Stimulated activated CD4-positive, alpha-beta T cell treated with anti-CD3 and anti-CD28 coated beads, Interleukin-2, amount 100 ng/mL, for 24 hours (primary cell): ENCODE measurements at regions not wholly inside any gene's neighbourhood (a gene's known extent, or its start where the extent isn't known, plus 50 kb on each side); places are given as distances from the start of the nearest gene placed in this dataset.
A peak's percentile ranks its signal among the peaks of the same experiment; 100 is the strongest.
"Not testable (repeated sequence)": the region's sequence is repeated elsewhere in the genome, so short reads cannot be mapped to it uniquely, and the experiment has no call there.

Experiments used
- DNase-seq, 2 donors: peaks; one replicate each; pipeline ENCODE4 v3.0.0-alpha.2; 2020

DNA sequence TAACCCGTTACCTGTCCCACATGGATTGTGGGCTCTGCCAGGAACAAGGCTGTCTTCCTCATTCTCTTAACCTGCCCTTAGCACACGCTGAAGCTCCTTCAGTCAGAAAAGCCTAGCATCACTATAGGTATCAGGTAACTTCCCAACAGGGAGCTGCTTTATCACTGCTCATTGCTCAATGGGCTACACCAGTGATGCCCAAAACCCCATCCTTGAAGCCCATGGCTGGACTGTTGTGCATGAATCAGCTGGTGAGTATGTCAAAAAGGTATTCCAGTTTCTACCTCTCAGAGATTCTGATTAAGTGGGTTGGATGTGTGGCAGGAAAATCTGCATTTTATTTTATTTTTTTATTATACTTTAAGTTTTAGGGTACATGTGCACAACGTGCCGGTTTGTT, 362.2 kb downstream of the LRATD1 start:
- no peak for DNase-seq

- DNase-seq, result no peak
Observed at GRCh38 chr2:14996351-14997014, 364.0 kb downstream of the LRATD1 start.

GRCh38 chr2:14998546-14998945, 366.0 kb downstream of the LRATD1 start:
- no peak for DNase-seq

- DNase-seq, result no peak
Observed at GRCh38 chr2:14999114-14999661, 366.7 kb downstream of the LRATD1 start.

DNA sequence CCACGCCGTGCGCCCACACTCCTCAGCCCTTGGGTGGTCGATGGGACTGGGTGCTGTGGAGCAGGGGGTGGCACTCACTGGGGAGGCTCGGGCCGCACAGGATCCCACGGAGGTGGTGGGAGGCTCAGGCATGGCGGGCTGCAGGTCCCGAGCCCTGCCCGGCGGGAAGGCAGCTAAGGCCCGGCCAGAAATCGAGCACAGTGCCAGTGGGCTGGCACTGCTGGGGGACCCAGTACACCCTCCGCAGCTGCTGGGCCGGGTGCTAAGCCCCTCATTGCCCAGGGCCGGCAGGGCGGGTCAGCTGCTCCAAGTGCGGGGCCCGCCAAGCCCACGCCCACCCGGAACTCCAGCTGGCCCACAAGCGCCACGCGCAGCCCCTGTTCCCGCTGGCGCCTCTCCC, 370.0 kb downstream of the LRATD1 start:
- DNase-seq, result not testable (repeated sequence)

GRCh38 chr2:15006667-15007066, 374.1 kb downstream of the LRATD1 start:
- no peak for DNase-seq

- no peak for DNase-seq
Observed at GRCh38 chr2:15009681-15010080, 377.2 kb downstream of the LRATD1 start.

DNA sequence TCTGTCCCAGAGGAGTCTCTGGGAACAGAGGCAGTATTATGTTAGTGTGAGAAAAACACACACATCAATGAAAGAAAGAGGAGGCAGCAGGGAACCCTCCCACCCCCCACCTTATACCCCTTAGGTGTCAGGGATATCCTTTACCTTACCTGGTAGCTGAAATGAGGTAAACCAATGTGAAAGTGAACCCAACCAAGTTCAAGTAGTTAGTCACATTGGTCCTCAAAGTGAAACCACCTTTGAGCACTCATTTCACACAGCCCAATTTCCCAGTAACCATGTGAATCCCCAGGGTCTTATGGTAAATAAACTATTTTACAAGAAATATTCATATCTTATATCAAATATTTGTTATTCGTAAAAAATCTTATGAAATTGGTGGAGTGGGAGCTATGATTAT, 377.8 kb downstream of the LRATD1 start:
- DNase-seq, result no peak

DNA sequence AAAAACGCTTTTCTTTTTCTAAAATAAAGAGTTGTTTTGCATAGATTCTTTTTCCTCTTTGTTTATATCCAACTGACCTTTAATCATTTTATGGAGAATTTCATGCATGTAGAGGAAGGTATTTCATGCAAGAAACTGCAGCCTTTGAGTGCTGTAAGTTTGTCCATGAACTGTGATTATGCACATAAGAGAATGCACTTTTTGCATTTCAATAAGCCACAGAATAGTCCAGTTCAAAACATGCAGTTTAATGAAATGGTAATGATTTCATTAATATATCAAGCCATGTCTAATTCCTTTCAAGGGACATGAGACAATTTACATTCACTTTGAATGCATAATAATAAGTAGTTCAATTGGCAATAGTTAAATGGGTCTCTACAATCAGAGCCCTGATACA, 386.3 kb downstream of the LRATD1 start:
- DNase-seq, result no peak

GRCh38 chr2:15023221-15023620, 390.7 kb downstream of the LRATD1 start:
- no peak for DNase-seq

GRCh38 chr2:15028406-15028805, 395.9 kb downstream of the LRATD1 start:
- no peak for DNase-seq

- DNase-seq, result no peak
Observed at GRCh38 chr2:15031745-15032240, 399.3 kb downstream of the LRATD1 start.

DNA sequence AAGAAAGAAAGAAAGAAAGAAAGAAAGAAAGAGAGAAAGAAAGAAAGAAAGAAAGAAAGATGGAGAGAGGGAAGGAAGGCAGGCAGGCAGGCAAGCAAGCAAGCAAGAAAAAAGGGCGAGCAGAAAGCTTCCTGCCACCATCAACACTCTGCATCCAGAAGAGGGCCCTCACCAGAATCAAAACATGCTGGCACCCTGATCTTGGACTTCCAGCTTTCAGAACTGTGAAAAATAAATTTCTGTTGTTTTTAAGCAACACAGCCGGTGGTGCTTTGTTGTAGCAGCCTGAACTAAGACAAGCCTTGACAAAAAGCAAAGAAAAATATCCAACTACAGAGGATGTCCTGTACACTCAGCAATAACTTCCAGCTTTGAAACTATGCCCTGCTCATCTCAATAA, 401.7 kb downstream of the LRATD1 start:
- no peak for DNase-seq

GRCh38 chr2:15034860-15035259, 402.3 kb downstream of the LRATD1 start:
- no peak for DNase-seq

DNA sequence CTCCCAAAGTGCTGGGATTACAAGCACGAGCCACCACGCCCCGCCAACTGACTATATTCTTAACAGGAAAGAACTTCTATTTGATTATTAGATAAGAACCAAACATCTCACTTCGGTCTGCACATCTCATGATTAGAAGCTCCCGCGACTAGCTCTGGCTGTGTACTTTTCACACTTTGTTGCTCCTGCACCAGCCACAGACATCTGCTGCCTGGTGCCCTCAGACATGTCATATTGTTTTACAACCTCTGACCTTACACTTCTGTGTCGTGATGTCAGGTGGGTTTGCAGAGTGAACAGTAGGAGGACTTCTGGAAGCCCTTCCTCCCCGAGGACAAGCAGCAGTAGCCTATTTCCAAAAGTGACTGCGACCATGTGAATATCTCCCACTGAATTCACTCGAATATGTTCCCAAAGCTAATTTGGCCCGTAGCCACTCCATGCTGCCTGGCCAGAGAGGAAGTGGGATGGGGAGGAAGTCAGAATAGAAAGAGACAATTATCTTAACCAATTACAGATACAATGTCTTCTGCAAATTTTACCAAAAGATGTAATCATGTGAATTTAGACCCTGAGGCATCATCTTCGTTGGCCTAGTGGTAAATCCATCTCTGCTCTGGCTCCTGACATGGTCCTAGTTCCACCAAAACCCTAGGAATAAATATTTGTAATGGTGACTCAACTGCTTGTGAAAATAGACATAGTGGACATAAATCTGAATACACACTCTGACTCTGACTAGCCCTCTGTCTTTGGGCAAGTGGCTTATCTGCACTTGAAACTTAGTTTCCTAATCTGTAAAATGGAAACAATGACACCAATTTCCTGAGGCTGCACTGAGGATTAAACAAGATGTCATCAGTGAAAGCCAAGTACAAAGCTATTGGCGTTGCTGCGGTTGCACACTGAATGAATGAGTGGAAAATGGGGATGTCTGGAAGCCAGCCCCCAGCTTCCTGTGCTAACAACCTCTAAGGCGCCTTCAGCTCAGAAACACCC, 406.1 kb downstream of the LRATD1 start:
- DNase-seq, result peak in 1 of 2 donors; percentile 26

DNA sequence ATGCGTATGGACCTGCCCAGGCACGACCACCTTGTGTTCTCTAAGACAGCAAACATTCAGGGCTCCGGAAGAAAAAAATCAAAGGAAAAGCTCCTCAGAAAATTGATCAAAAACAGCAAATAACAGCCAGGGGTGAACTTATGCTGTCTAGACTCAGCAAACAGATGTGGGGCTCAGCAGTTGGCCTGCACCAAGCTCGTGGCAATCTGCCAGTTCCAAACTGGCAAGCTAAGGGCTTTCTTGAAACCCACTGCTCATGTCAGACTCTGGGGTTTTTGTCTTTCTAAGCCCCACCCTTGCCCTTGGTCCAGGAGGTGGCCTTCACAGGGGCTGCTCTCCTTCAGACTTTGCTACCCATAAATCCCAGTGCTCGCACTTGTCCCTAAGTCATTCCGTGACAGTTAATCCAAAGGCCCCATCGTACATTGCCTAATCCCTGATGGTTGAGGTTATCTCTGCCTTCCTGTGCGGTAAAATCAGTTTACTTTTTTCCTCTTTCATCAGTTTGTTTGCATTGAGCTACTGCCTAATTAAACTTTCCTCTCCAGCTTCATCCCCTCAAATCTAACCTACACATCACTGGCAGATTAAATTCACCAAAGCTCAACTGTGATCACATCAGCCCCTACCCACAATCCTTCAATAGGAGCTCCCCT, 408.0 kb downstream of the LRATD1 start:
- DNase-seq, result no peak

- DNase-seq, result no peak
Observed at GRCh38 chr2:15041429-15041837, 408.9 kb downstream of the LRATD1 start.

GRCh38 chr2:15042801-15043217, 410.3 kb downstream of the LRATD1 start:
- DNase-seq, result no peak

- no peak for DNase-seq
Observed at GRCh38 chr2:15043336-15044058, 411.0 kb downstream of the LRATD1 start.

DNA sequence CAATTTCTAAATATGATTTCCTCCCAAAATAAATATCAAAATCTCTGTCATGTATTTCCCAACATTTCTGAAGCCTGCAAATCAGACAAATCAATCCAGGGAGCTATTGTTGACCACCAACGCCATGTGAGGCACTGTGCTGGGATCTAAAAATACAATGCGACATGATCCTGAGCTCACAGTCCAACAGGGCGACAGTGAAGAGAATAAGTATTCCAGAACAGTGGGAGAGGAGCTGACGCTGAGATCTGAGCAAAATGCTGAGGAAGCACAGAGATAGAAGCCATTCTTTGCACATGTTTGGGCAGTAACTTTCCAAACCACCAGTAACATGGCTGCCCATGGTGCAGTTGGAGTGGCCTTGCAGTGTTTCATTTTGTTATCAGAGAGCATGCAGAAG, 412.5 kb downstream of the LRATD1 start:
- no peak for DNase-seq

DNA sequence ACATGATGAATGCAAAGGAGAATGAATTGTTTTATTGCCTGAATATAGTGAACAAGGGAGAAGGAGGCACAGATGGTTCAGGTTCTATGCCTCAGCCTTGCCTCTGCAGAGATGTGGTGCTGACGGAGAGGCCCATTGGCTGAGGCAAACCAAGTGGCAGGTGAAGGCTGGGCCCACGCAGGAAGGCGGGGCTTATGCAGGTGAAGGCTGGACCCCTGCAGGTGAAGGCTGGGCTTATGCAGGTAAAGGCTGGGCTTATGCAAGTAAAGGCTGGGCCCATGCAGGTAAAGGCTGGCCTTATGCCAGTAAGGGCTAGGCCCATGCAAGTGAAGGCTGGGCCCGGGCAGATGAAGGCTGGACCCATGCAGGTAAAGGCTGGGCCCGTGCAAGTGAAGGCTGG, 414.7 kb downstream of the LRATD1 start:
- no peak for DNase-seq

DNA sequence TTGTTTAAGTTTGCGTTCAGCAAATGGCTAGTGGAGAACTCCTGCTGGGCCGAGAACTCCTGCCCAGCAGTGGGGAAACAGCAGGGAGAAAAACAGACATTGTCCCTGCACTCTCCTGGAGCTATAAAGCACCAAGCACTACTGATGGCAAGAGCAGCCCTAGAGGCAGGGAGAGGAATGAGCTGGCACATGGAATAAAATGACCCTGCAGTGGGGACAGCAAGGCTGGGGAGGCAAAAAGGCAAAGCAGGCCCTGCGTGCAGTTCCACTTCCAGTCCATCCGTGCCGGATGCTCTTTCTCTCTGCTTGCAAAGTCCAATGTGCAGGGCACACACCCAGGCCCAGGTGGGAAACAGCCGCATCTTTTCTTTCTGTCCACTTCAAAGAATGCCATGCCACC, 415.5 kb downstream of the LRATD1 start:
- no peak for DNase-seq
